AML-193 (cell line): ENCODE measurements at regions not wholly inside any gene's neighbourhood (a gene's known extent, or its start where the extent isn't known, plus 50 kb on each side); places are given as distances from the start of the nearest gene placed in this dataset.

Experiments used
- DNase-seq, 2 experiments: peaks; one replicate each; lab custom pipeline; 2025; lab: John Stamatoyannopoulos, UW

- DNase-seq, result no peak
Observed at GRCh38 chr12:30151831-30152230, 368.1 kb upstream of the TMTC1 start.

GRCh38 chr12:30146561-30146960, 362.8 kb upstream of the TMTC1 start:
- no peak for DNase-seq

- DNase-seq, result no peak
Observed at GRCh38 chr12:30145684-30146032, 361.9 kb upstream of the TMTC1 start.

- DNase-seq, result no peak
Observed at GRCh38 chr12:30144777-30145683, 361.3 kb upstream of the TMTC1 start.

- no peak for DNase-seq
Observed at GRCh38 chr12:30142301-30142700, 358.6 kb upstream of the TMTC1 start.

- no peak for DNase-seq
Observed at GRCh38 chr12:30138483-30138882, 354.7 kb upstream of the TMTC1 start.

- no peak for DNase-seq
Observed at GRCh38 chr12:30136696-30137095, 353.0 kb upstream of the TMTC1 start.

- no peak for DNase-seq
Observed at GRCh38 chr12:30135776-30136175, 352.0 kb upstream of the TMTC1 start.

- no peak for DNase-seq
Observed at GRCh38 chr12:30134229-30134628, 350.5 kb upstream of the TMTC1 start.

GRCh38 chr12:30126944-30127343, 343.2 kb upstream of the TMTC1 start:
- no peak for DNase-seq

- no peak for DNase-seq
Observed at GRCh38 chr12:30120522-30120921, 336.8 kb upstream of the TMTC1 start.

GRCh38 chr12:30117483-30117882, 333.7 kb upstream of the TMTC1 start:
- DNase-seq, result no peak

GRCh38 chr12:30111719-30112118, 328.0 kb upstream of the TMTC1 start:
- DNase-seq, result no peak

GRCh38 chr12:30110958-30111586, 327.3 kb upstream of the TMTC1 start:
- DNase-seq, result no peak

GRCh38 chr12:30110498-30110897, 326.8 kb upstream of the TMTC1 start:
- no peak for DNase-seq

GRCh38 chr12:30108666-30109065, 324.9 kb upstream of the TMTC1 start:
- DNase-seq, result no peak

GRCh38 chr12:30106204-30106965, 322.6 kb upstream of the TMTC1 start:
- no peak for DNase-seq

- DNase-seq, result no peak
Observed at GRCh38 chr12:30105505-30105904, 321.8 kb upstream of the TMTC1 start.

GRCh38 chr12:30104971-30105370, 321.2 kb upstream of the TMTC1 start:
- DNase-seq, result no peak

GRCh38 chr12:30100741-30101140, 317.0 kb upstream of the TMTC1 start:
- DNase-seq, result no peak

- no peak for DNase-seq
Observed at GRCh38 chr12:30098677-30099076, 314.9 kb upstream of the TMTC1 start.

- DNase-seq, result no peak
Observed at GRCh38 chr12:30095511-30095910, 311.8 kb upstream of the TMTC1 start.
